H1 (cell line): ENCODE measurements at regions not wholly inside any gene's neighbourhood (a gene's known extent, or its start where the extent isn't known, plus 50 kb on each side); places are given as distances from the start of the nearest gene placed in this dataset.

Source experiments
- CTCF ChIA-PET: fragments of 300-600 bp; sonication (Branson Sonifier 250); formaldehyde crosslinking; loops from one replicate; lab custom pipeline; 2021; ENCODE audit not compliant: partially characterized antibody; lab: Charles Lee
- POLR2A ChIA-PET: fragments of 300-600 bp; sonication (Branson Sonifier 250); formaldehyde crosslinking; loops from one replicate; lab custom pipeline; 2021; ENCODE audit warnings: inconsistent platforms; ENCODE audit not compliant: partially characterized antibody; lab: Charles Lee
- DNase-seq, 2 experiments: peaks; one replicate each; pipeline versions ENCODE4 v3.0.0 to v3.0.0-alpha.2; 2010 to 2022; ENCODE audit warnings: low spot score in 2 of 2, low read depth in 1 of 2, mixed read lengths in 1 of 2
- FAIRE-seq: peaks from 2 replicates; lab custom pipeline; 2011; peaks lifted over from hg19 to GRCh38; lab: Jason Lieb, UNC
- H2AFZ ChIP-seq: 2 replicates; pipeline ENCODE4 v1.8.1; 2012; ENCODE audit warnings: low read length, inconsistent platforms
- H2AK5ac ChIP-seq: 2 replicates; pipeline ENCODE4 v1.6.1; 2013; ENCODE audit warnings: low read depth, low read length
- H2BK120ac ChIP-seq: replicated peaks from 2 replicates; pipeline ENCODE3; 2013; ENCODE audit warnings: low read depth, low read length, inconsistent platforms
- H2BK12ac ChIP-seq: 2 replicates; pipeline ENCODE4 v1.6.1; 2013; ENCODE audit warnings: low read depth, low read length
- H2BK15ac ChIP-seq: 2 replicates; pipeline ENCODE4 v1.6.1; 2013; ENCODE audit warnings: low read length
- H2BK20ac ChIP-seq: 2 replicates; pipeline ENCODE4 v1.6.1; 2013; ENCODE audit warnings: low read length
- H2BK5ac ChIP-seq: 2 replicates; pipeline ENCODE4 v1.6.1; 2013; ENCODE audit warnings: low read depth, low read length
- H3K14ac ChIP-seq: 2 replicates; pipeline ENCODE4 v1.6.1; 2013; ENCODE audit warnings: inconsistent platforms; ENCODE audit not compliant: insufficient read length
- H3K18ac ChIP-seq: 2 replicates; pipeline ENCODE4 v1.6.1; 2013; ENCODE audit warnings: low read length; ENCODE audit errors: extremely low read depth
- H3K23ac ChIP-seq: 2 replicates; pipeline ENCODE4 v1.6.1; 2013; ENCODE audit warnings: inconsistent platforms; ENCODE audit not compliant: insufficient read length
- H3K23me2 ChIP-seq: 2 replicates; pipeline ENCODE4 v1.6.1; 2013; ENCODE audit warnings: low read depth, low read length
- H3K27ac ChIP-seq: 2 replicates; pipeline ENCODE4 v1.6.1; 2011; ENCODE audit warnings: low read depth, low read length, inconsistent platforms
- H3K27me3 ChIP-seq, 4 experiments: replicated peaks in 1 of 4; 1 replicate in 1 of 4; 2 replicates in 3 of 4; pipeline versions ENCODE4 v1.6.1 to v1.8.1; 2011 to 2013; ENCODE audit warnings: low read length in 3 of 4, mild to moderate bottlenecking in 3 of 4, inconsistent platforms in 2 of 4, mixed read lengths in 2 of 4, moderate library complexity in 1 of 4; ENCODE audit not compliant: control insufficient read depth in 3 of 4, insufficient read depth in 3 of 4; ENCODE audit errors: extremely low read depth in 1 of 4
- H3K36me3 ChIP-seq, 4 experiments: 2 replicates each; pipeline versions ENCODE4 v1.6.1 to v1.8.1; 2011 to 2013; ENCODE audit warnings: mild to moderate bottlenecking in 4 of 4, low read length in 3 of 4, moderate library complexity in 2 of 4, control low read depth in 1 of 4, inconsistent platforms in 1 of 4; ENCODE audit not compliant: insufficient read depth in 4 of 4, control insufficient read depth in 2 of 4
- H3K4ac ChIP-seq: replicated peaks from 2 replicates; pipeline ENCODE3; 2013; ENCODE audit warnings: low read length, low read depth, mixed read lengths, inconsistent platforms; ENCODE audit not compliant: insufficient read length
- H3K4me1 ChIP-seq, 4 experiments: replicated peaks in 1 of 4; 1 replicate in 1 of 4; 2 replicates in 3 of 4; pipeline versions ENCODE4 v1.6.1 to v1.8.1; 2011 to 2013; ENCODE audit warnings: low read length in 3 of 4, inconsistent platforms in 2 of 4, mixed read lengths in 1 of 4; ENCODE audit not compliant: insufficient read depth in 4 of 4, control insufficient read depth in 3 of 4
- H3K4me2 ChIP-seq, 2 experiments: 2 replicates each; pipeline versions ENCODE4 v1.6.1 to v1.8.1; 2011 to 2013; ENCODE audit warnings: low read depth in 2 of 2, low read length in 2 of 2, control low read depth in 1 of 2, inconsistent platforms in 1 of 2, mild to moderate bottlenecking in 1 of 2; ENCODE audit not compliant: insufficient read depth in 1 of 2
- H3K4me3 ChIP-seq, 4 experiments: fragments of 200-600, 300-600 bp in 1 of 4; sonication (generic), shearing (Covaris generic), sonication (Bioruptor Twin) in 1 of 4; 2 replicates each; pipeline versions ENCODE4 v1.5.1 to v1.8.1; 2011 to 2016; ENCODE audit warnings: low read length in 4 of 4, low read depth in 3 of 4, control low read depth in 2 of 4, inconsistent platforms in 2 of 4, mild to moderate bottlenecking in 2 of 4, mixed read lengths in 1 of 4, moderate library complexity in 1 of 4; ENCODE audit not compliant: insufficient read depth in 2 of 4; ENCODE audit errors: extremely low read depth in 1 of 4
- H3K56ac ChIP-seq: replicated peaks from 2 replicates; pipeline ENCODE3; 2013; ENCODE audit warnings: low read depth, mild to moderate bottlenecking, mixed read lengths, low read length, inconsistent platforms; ENCODE audit not compliant: insufficient read length
- H3K79me1 ChIP-seq: 2 replicates; pipeline ENCODE4 v1.6.1; 2013; ENCODE audit warnings: low read depth, low read length, control low read depth
- H3K79me2 ChIP-seq, 2 experiments: 2 replicates each; pipeline versions ENCODE4 v1.6.1 to v1.8.1; 2012 to 2013; ENCODE audit warnings: low read length in 2 of 2, mild to moderate bottlenecking in 2 of 2, inconsistent platforms in 1 of 2; ENCODE audit not compliant: insufficient read depth in 2 of 2, control insufficient read depth in 1 of 2
- H3K9ac ChIP-seq, 4 experiments: replicated peaks in 1 of 4; 1 replicate in 1 of 4; 2 replicates in 3 of 4; pipeline versions ENCODE4 v1.6.1 to v1.8.1; 2011 to 2013; ENCODE audit warnings: low read depth in 3 of 4, low read length in 3 of 4, control low read depth in 2 of 4, mild to moderate bottlenecking in 2 of 4, moderate library complexity in 2 of 4, inconsistent platforms in 1 of 4; ENCODE audit errors: extremely low read depth in 1 of 4
- H3K9me3 ChIP-seq, 2 experiments: 2 replicates each; pipeline versions ENCODE4 v1.6.1 to v1.8.1; 2012 to 2013; ENCODE audit warnings: mild to moderate bottlenecking in 2 of 2, moderate library complexity in 2 of 2, control low read depth in 1 of 2, inconsistent platforms in 1 of 2, low read depth in 1 of 2, low read length in 1 of 2, mixed read lengths in 1 of 2; ENCODE audit not compliant: insufficient read depth in 2 of 2
- H4K20me1 ChIP-seq, 2 experiments: replicated peaks in 1 of 2; 2 replicates each; pipeline versions ENCODE3 to v1.8.1; 2011 to 2013; ENCODE audit warnings: inconsistent platforms in 2 of 2, low read length in 2 of 2, mild to moderate bottlenecking in 1 of 2; ENCODE audit not compliant: insufficient read depth in 2 of 2, control insufficient read depth in 1 of 2
- H4K5ac ChIP-seq: 2 replicates; pipeline ENCODE4 v1.6.1; 2013; ENCODE audit warnings: low read length, low read depth, mixed read lengths, inconsistent platforms; ENCODE audit not compliant: insufficient read length
- H4K8ac ChIP-seq: 2 replicates; pipeline ENCODE4 v1.8.0; 2013; ENCODE audit warnings: mild to moderate bottlenecking, moderate library complexity, low read length, inconsistent platforms; ENCODE audit not compliant: insufficient read depth; ENCODE audit errors: extremely low read depth
- H4K91ac ChIP-seq: replicated peaks from 2 replicates; pipeline ENCODE3; 2013; ENCODE audit warnings: low read length, mixed read lengths, inconsistent platforms; ENCODE audit not compliant: insufficient read length
- ATF2 ChIP-seq: IDR thresholded peaks from 2 replicates; pipeline ENCODE4 v1.6.1; 2012; ENCODE audit warnings: low read length, inconsistent platforms
- CBX5 ChIP-seq: fragments of 300-800, 300-1000 bp; sonication (generic); IDR thresholded peaks from 2 replicates; pipeline ENCODE4 v1.7.1; 2016; ENCODE audit warnings: antibody characterized with exemption, low read length, low read depth
- CBX8 ChIP-seq: fragments of 300-800, 300-1000 bp; sonication (generic); IDR thresholded peaks from 2 replicates; pipeline ENCODE4 v1.7.1; 2016; ENCODE audit warnings: low read depth, low read length, borderline replicate concordance
- CHD1 ChIP-seq: IDR thresholded peaks from 2 replicates; pipeline ENCODE4 v1.6.1; 2012; ENCODE audit warnings: low read depth, low read length, improper control_type of control experiment
- CREB1 ChIP-seq: IDR thresholded peaks from 2 replicates; pipeline ENCODE4 v1.6.1; 2012; ENCODE audit warnings: inconsistent platforms
- JUND ChIP-seq: IDR thresholded peaks from 2 replicates; pipeline ENCODE4 v1.6.1; 2011; ENCODE audit warnings: mild to moderate bottlenecking, improper control_type of control experiment, low read length
- KDM5A ChIP-seq: fragments of 200-600 bp; IDR thresholded peaks from 2 replicates; pipeline ENCODE4 v1.7.1; 2012; ENCODE audit warnings: mild to moderate bottlenecking, low read length, inconsistent platforms, mixed read lengths
- RAD21 ChIP-seq, 2 experiments: IDR thresholded peaks in 1 of 2; conservative IDR thresholded peaks in 1 of 2; 2 replicates each; pipeline ENCODE4 v1.6.1; 2011; ENCODE audit warnings: low read depth in 2 of 2, low read length in 2 of 2, improper control_type of control experiment in 1 of 2, inconsistent platforms in 1 of 2, mild to moderate bottlenecking in 1 of 2, moderate library complexity in 1 of 2
- SAP30 ChIP-seq: fragments of 300-600 bp; sonication (generic); IDR thresholded peaks from 2 replicates; pipeline ENCODE4 v1.7.1; 2012; ENCODE audit warnings: low read length, moderate library complexity, mild to moderate bottlenecking, inconsistent platforms; ENCODE audit not compliant: insufficient read depth, insufficient replicate concordance
- SIRT6 ChIP-seq: IDR thresholded peaks from one replicate; pipeline ENCODE4 v1.7.1; 2012; ENCODE audit warnings: low read length, inconsistent platforms
- SP4 ChIP-seq: IDR thresholded peaks from 2 replicates; pipeline ENCODE4 v1.6.1; 2012; ENCODE audit warnings: low read length, inconsistent platforms
- TEAD4 ChIP-seq: IDR thresholded peaks from 2 replicates; pipeline ENCODE4 v1.6.1; 2012; ENCODE audit warnings: low read depth, low read length, inconsistent platforms, mixed read lengths
- YY1 ChIP-seq: IDR thresholded peaks from 2 replicates; pipeline ENCODE4 v1.6.1; 2011; ENCODE audit warnings: low read depth, mild to moderate bottlenecking, low read length
- WGBS, 2 experiments: shearing (Covaris generic) in 1 of 2; methylation state at CpG; one replicate each; pipeline versions ENCODE4 v1.1.6 to v1.1.7; 2013 to 2015; ENCODE audit warnings: low lambda C conversion rate in 2 of 2, mixed read lengths in 2 of 2, inconsistent platforms in 1 of 2, low coverage in 1 of 2, missing lambda C conversion rate in 1 of 2; ENCODE audit not compliant: insufficient replicate concordance in 2 of 2, insufficient coverage in 1 of 2, insufficient read length in 1 of 2; ENCODE audit errors: extremely low coverage in 1 of 2, missing lambda C conversion rate in 1 of 2; 5-methylcytosine and 5-hydroxymethylcytosine counted together

- Histone ChIP-seq H2AFZ (peak overlapping the region; percentile 95), H3K4me1 (peaks cover 0 to 3% (median 0%) of the 10 kb centered on the region in 4 experiments; a peak in 1 of 7 replicates), H2BK15ac (no peak overlapping the region), H3K23me2 (peaks cover 3% of the 10 kb centered on the region; the same call in 1 of the 2 replicates), H3K79me2 (no peaks in the 10 kb centered on the region), H4K5ac (no peak overlapping the region), H3K14ac (no peak overlapping the region), H2BK20ac (no peak overlapping the region), H3K36me3 (no peaks in the 10 kb centered on the region), H3K18ac (peak overlapping the region; percentile 78; the same call in 1 of the 2 replicates), H3K9ac (no peak overlapping the region), H3K79me1 (no peaks in the 10 kb centered on the region), H2AK5ac (no peak overlapping the region), H2BK120ac (no peak overlapping the region), H4K20me1 (no peaks in the 10 kb centered on the region), H4K91ac (no peak overlapping the region), H3K27me3 (no peaks in the 10 kb centered on the region), H3K27ac (no peak overlapping the region), H2BK5ac (no peak overlapping the region), H3K4ac (no peak overlapping the region), H2BK12ac (no peak overlapping the region), H3K4me2 (peak overlapping the region; percentile 30 to 70; a peak in 2 of 4 replicates), H3K9me3 (no peaks in the 10 kb centered on the region), H4K8ac (peak overlapping the region; percentile 93; the same call in 1 of the 2 replicates), H3K4me3 (peak overlapping the region in 2 of 4 experiments; percentile 21 to 28; a peak in 1 of 8 replicates), H3K56ac (no peak overlapping the region), H3K23ac (no peak overlapping the region)
- ChIA-PET CTCF (interaction anchor here (0.6 to 2.1 kb wide), 3 partner anchors 11 to 180 kb away, joined by 3 to 8 read pairs (median 3); no protein-coding TSS in a partner anchor), POLR2A (interaction anchor here (1.3 kb wide), 1 partner anchor 17 kb away, joined by 7 read pairs; no protein-coding TSS in a partner anchor)
- DNase-seq (no peak), FAIRE-seq (no peak)
- WGBS, 2 experiments = 95% methylated on average over 22 of the region's 22 CpGs; no CpG with 5 or more reads in 1 of the 2 experiments
- TF ChIP-seq CREB1 (no peak), SP4 (no peak), JUND (no peak), CBX5 (no peak), YY1 (no peak), ATF2 (no peak), KDM5A (no peak), CHD1 (no peak), CBX8 (no peak), RAD21 (IDR thresholded peaks at IDR 0.05 in 1 of 2, conservative IDR thresholded peaks at IDR 0.05 in 1 of 2; ENCODE audit: low read depth in 2 of 2, low read length in 2 of 2) (no peak), SAP30 (no peak), TEAD4 (no peak), SIRT6 (no peak)
Measured at GRCh38 chr6:78629836-78630235, 237.5 kb upstream of the IRAK1BP1 start.
